Activated CD8-positive, alpha-beta T cell treated with anti-CD3 and anti-CD28 coated beads, Interleukin-2, amount 10 ng/mL, durations not matched to agents 7 days and 5 days (primary cell): ENCODE measurements at regions not wholly inside any gene's neighbourhood (a gene's known extent, or its start where the extent isn't known, plus 50 kb on each side); places are given as distances from the start of the nearest gene placed in this dataset.

ENCODE experiments used
- ATAC-seq: fragments of 150-1000 bp; cut with Tn5 transposase; one replicate; pipeline ENCODE4 v1.10.0; 2021; ENCODE audit warnings: moderate library complexity
- CTCF ChIA-PET: fragments of 350-600 bp; sonication (Branson Sonifier 250); formaldehyde crosslinking; loops from one replicate; lab custom pipeline; 2021; ENCODE audit warnings: antibody characterized with exemption; lab: Charles Lee
- POLR2A ChIA-PET: fragments of 350-600 bp; sonication (Branson Sonifier 250); formaldehyde crosslinking; loops from one replicate; lab custom pipeline; 2021; ENCODE audit warnings: antibody characterized with exemption; lab: Charles Lee
- DNase-seq: peaks from one replicate; pipeline ENCODE4 v3.0.0-alpha.2; 2020
- H3K27ac Mint-ChIP-seq: one replicate; pipeline ENCODE4 v1.8.0; 2021; ENCODE audit warnings: mild to moderate bottlenecking, mixed read lengths
- H3K27me3 Mint-ChIP-seq: one replicate; pipeline ENCODE4 v1.8.0; 2021; ENCODE audit warnings: low read depth, mixed read lengths
- H3K36me3 Mint-ChIP-seq: one replicate; pipeline ENCODE4 v1.8.0; 2021; ENCODE audit warnings: low read depth, mixed read lengths
- H3K4me1 Mint-ChIP-seq: one replicate; pipeline ENCODE4 v1.8.0; 2021; ENCODE audit warnings: low read depth, mixed read lengths
- H3K4me3 Mint-ChIP-seq: one replicate; pipeline ENCODE4 v1.8.0; 2021; ENCODE audit warnings: mild to moderate bottlenecking, mixed read lengths
- H3K9me3 Mint-ChIP-seq: one replicate; pipeline ENCODE4 v1.8.0; 2022; ENCODE audit warnings: mixed read lengths; ENCODE audit not compliant: insufficient read depth

GRCh38 chr5:118236108-118236849, 752.1 kb downstream of the DTWD2 start:
- H3K4me1 Mint-ChIP-seq = no peaks in the 10 kb centered on the region
- POLR2A ChIA-PET = no interaction called here
- CTCF ChIA-PET = interaction anchor here (1.0 kb wide), 1 partner anchor 17 kb away, joined by 3 read pairs; no protein-coding TSS in a partner anchor

GRCh38 chr5:118233606-118234005, 754.7 kb downstream of the DTWD2 start:
- H3K27me3 Mint-ChIP-seq = no peaks in the 10 kb centered on the region
- no peaks in the 10 kb centered on the region for H3K4me1 Mint-ChIP-seq
- ChIA-PET CTCF (no interaction called here), POLR2A (no interaction called here)
- no peak overlapping the region for H3K27ac Mint-ChIP-seq
- no peak for DNase-seq
- no peak for ATAC-seq
- H3K9me3 Mint-ChIP-seq = peaks cover 7% of the 10 kb centered on the region
- no peak overlapping the region for H3K4me3 Mint-ChIP-seq
- H3K36me3 Mint-ChIP-seq = no peaks in the 10 kb centered on the region

More at GRCh38 chr5:118236108-118236849, 752.1 kb downstream of the DTWD2 start:
- no peak overlapping the region for H3K4me3 Mint-ChIP-seq
- H3K36me3 Mint-ChIP-seq = no peaks in the 10 kb centered on the region
- H3K9me3 Mint-ChIP-seq = peaks cover 7% of the 10 kb centered on the region
- DNase-seq (no peak), ATAC-seq (no peak)
- H3K27ac Mint-ChIP-seq = no peak overlapping the region
- no peaks in the 10 kb centered on the region for H3K27me3 Mint-ChIP-seq

- Mint-ChIP-seq H3K4me3 (no peak overlapping the region), H3K9me3 (no peaks in the 10 kb centered on the region), H3K27ac (no peak overlapping the region), H3K4me1 (no peaks in the 10 kb centered on the region), H3K36me3 (no peaks in the 10 kb centered on the region), H3K27me3 (no peaks in the 10 kb centered on the region)
- DNase-seq (no peak), ATAC-seq (no peak)
- ChIA-PET CTCF (no interaction called here), POLR2A (no interaction called here)
Observed at GRCh38 chr5:118228489-118228888, 759.9 kb downstream of the DTWD2 start.

GRCh38 chr5:118224546-118224945, 763.8 kb downstream of the DTWD2 start:
- Mint-ChIP-seq H3K4me3 (no peak overlapping the region), H3K27me3 (no peaks in the 10 kb centered on the region), H3K36me3 (no peaks in the 10 kb centered on the region), H3K4me1 (no peaks in the 10 kb centered on the region), H3K27ac (no peak overlapping the region), H3K9me3 (peaks cover 9% of the 10 kb centered on the region)
- CTCF ChIA-PET = no interaction called here
- ATAC-seq = no peak
- no peak for DNase-seq
- POLR2A ChIA-PET = no interaction called here

GRCh38 chr5:118220556-118221195, 767.7 kb downstream of the DTWD2 start:
- Mint-ChIP-seq H3K4me1 (no peaks in the 10 kb centered on the region), H3K27ac (no peak overlapping the region), H3K4me3 (no peak overlapping the region), H3K36me3 (no peaks in the 10 kb centered on the region), H3K9me3 (peaks cover 9% of the 10 kb centered on the region), H3K27me3 (no peaks in the 10 kb centered on the region)
- ATAC-seq (no peak), DNase-seq (no peak)
- CTCF ChIA-PET = no interaction called here
- POLR2A ChIA-PET = no interaction called here

GRCh38 chr5:118211606-118212005, 776.7 kb downstream of the DTWD2 start:
- ATAC-seq (no peak), DNase-seq (no peak)
- Mint-ChIP-seq H3K4me1 (no peaks in the 10 kb centered on the region), H3K27ac (no peak overlapping the region), H3K4me3 (no peak overlapping the region), H3K27me3 (no peaks in the 10 kb centered on the region), H3K9me3 (peaks cover 23% of the 10 kb centered on the region), H3K36me3 (no peaks in the 10 kb centered on the region)
- POLR2A ChIA-PET = no interaction called here
- CTCF ChIA-PET = no interaction called here

- Mint-ChIP-seq H3K4me3 (no peak overlapping the region), H3K36me3 (no peaks in the 10 kb centered on the region), H3K27ac (no peak overlapping the region), H3K4me1 (no peaks in the 10 kb centered on the region), H3K27me3 (no peaks in the 10 kb centered on the region), H3K9me3 (peaks cover 22% of the 10 kb centered on the region)
- no peak for DNase-seq
- no peak for ATAC-seq
- ChIA-PET CTCF (no interaction called here), POLR2A (no interaction called here)
Observed at GRCh38 chr5:118208031-118208453, 780.3 kb downstream of the DTWD2 start.

- Mint-ChIP-seq H3K36me3 (no peaks in the 10 kb centered on the region), H3K27ac (no peak overlapping the region), H3K9me3 (peaks cover 11% of the 10 kb centered on the region), H3K4me1 (no peaks in the 10 kb centered on the region), H3K27me3 (no peaks in the 10 kb centered on the region), H3K4me3 (no peak overlapping the region)
- ATAC-seq = no peak
- ChIA-PET CTCF (no interaction called here), POLR2A (no interaction called here)
- no peak for DNase-seq
Observed at GRCh38 chr5:118199801-118200200, 788.5 kb downstream of the DTWD2 start.

- Mint-ChIP-seq H3K36me3 (no peaks in the 10 kb centered on the region), H3K4me3 (no peak overlapping the region), H3K27ac (no peak overlapping the region), H3K27me3 (no peaks in the 10 kb centered on the region), H3K9me3 (peaks cover 4% of the 10 kb centered on the region), H3K4me1 (no peaks in the 10 kb centered on the region)
- ATAC-seq = no peak
- POLR2A ChIA-PET = no interaction called here
- CTCF ChIA-PET = no interaction called here
- DNase-seq = no peak
Observed at GRCh38 chr5:118196229-118196628, 792.1 kb downstream of the DTWD2 start.

GRCh38 chr5:118195211-118195610, 793.1 kb downstream of the DTWD2 start:
- Mint-ChIP-seq H3K36me3 (no peaks in the 10 kb centered on the region), H3K27me3 (no peaks in the 10 kb centered on the region)
- POLR2A ChIA-PET = no interaction called here

GRCh38 chr5:118193194-118193905, 795.0 kb downstream of the DTWD2 start:
- ATAC-seq = no peak
- no peaks in the 10 kb centered on the region for H3K4me1 Mint-ChIP-seq
- CTCF ChIA-PET = interaction anchor here (0.6 kb wide), 2 partner anchors 20 to 379 kb away, joined by 3 read pairs; no protein-coding TSS in a partner anchor

More at GRCh38 chr5:118195211-118195610, 793.1 kb downstream of the DTWD2 start:
- CTCF ChIA-PET = no interaction called here
- no peak overlapping the region for H3K4me3 Mint-ChIP-seq
- no peaks in the 10 kb centered on the region for H3K4me1 Mint-ChIP-seq
- DNase-seq = no peak
- ATAC-seq = no peak
- no peak overlapping the region for H3K27ac Mint-ChIP-seq
- H3K9me3 Mint-ChIP-seq = peaks cover 4% of the 10 kb centered on the region

GRCh38 chr5:118185018-118185417, 803.3 kb downstream of the DTWD2 start:
- DNase-seq (no peak), ATAC-seq (no peak)
- Mint-ChIP-seq H3K27me3 (no peaks in the 10 kb centered on the region), H3K4me1 (no peaks in the 10 kb centered on the region), H3K9me3 (peaks cover 4% of the 10 kb centered on the region), H3K27ac (no peak overlapping the region), H3K4me3 (no peak overlapping the region), H3K36me3 (no peaks in the 10 kb centered on the region)
- ChIA-PET POLR2A (no interaction called here), CTCF (no interaction called here)

More at GRCh38 chr5:118193194-118193905, 795.0 kb downstream of the DTWD2 start:
- Mint-ChIP-seq H3K27ac (no peak overlapping the region), H3K4me3 (no peak overlapping the region), H3K36me3 (no peaks in the 10 kb centered on the region), H3K9me3 (peaks cover 4% of the 10 kb centered on the region), H3K27me3 (no peaks in the 10 kb centered on the region)
- POLR2A ChIA-PET = no interaction called here
- DNase-seq = no peak
